ENCODE measurements at regions not wholly inside any gene's neighbourhood (a gene's known extent, or its start where the extent isn't known, plus 50 kb on each side); places are given as distances from the start of the nearest gene placed in this dataset.
A peak's percentile ranks its signal among the peaks of the same experiment; 100 is the strongest.

DNA sequence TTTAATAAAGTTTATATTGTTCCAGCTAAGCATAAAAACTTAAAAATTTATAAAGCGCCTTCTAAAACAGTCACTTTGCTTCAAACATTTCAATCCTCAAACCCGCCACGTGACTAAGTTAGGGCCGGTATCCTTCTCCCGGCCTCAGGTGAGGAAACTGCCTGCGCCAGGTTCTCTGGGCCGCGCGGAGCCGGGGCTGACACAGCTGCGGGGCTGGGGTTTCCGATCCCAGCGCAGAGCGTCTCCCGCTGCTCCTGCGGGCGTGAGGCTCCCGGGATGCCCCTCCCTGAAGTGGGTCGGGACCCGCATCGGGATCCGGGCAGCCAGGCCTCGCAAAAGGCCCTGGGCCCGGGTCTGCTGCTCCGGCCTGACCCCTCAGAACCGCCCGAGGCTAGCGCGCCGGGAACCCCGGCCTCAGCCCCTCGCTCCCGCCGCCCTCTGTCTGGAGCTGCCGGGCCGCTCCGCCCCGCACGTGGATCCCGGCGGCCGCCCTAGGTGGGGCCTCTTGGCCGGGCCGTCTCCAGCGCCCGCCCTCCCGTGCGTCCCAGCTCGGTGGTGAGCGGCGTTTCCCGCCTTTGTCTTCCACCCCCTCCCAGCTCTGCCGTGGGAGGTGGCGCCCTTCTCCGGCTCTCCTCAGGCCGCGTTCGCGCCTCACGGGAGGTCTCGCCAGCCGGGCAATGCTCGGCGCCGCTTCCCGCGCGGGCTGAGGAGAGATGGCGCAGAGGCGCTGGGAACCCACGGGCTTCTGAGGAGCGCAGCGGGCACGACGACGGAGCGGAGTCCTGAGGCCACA is 267.9 kb downstream of the DLL1 start:
- TF ChIP-seq, protein P1, sequence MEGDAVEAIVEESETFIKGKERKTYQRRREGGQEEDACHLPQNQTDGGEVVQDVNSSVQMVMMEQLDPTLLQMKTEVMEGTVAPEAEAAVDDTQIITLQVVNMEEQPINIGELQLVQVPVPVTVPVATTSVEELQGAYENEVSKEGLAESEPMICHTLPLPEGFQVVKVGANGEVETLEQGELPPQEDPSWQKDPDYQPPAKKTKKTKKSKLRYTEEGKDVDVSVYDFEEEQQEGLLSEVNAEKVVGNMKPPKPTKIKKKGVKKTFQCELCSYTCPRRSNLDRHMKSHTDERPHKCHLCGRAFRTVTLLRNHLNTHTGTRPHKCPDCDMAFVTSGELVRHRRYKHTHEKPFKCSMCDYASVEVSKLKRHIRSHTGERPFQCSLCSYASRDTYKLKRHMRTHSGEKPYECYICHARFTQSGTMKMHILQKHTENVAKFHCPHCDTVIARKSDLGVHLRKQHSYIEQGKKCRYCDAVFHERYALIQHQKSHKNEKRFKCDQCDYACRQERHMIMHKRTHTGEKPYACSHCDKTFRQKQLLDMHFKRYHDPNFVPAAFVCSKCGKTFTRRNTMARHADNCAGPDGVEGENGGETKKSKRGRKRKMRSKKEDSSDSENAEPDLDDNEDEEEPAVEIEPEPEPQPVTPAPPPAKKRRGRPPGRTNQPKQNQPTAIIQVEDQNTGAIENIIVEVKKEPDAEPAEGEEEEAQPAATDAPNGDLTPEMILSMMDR (IDR thresholded peaks at IDR 0.05), result no peak
- intact Hi-C loops (cut with DNase I), result no loop called here
- H3K4me1 ChIP-seq, result no peaks in the 10 kb centered on the region
- H3K9me3 ChIP-seq, result no peaks in the 10 kb centered on the region
- H3K4me3 ChIP-seq, result peak overlapping the region; percentile 33
- peak; percentile 67 for DNase-seq
- peak; percentile 23 for ATAC-seq
- no peaks in the 10 kb centered on the region for H3K36me3 ChIP-seq
- peaks cover 18% of the 10 kb centered on the region for H3K27me3 ChIP-seq
- peak overlapping the region; percentile 37 for H3K27ac ChIP-seq

DNA sequence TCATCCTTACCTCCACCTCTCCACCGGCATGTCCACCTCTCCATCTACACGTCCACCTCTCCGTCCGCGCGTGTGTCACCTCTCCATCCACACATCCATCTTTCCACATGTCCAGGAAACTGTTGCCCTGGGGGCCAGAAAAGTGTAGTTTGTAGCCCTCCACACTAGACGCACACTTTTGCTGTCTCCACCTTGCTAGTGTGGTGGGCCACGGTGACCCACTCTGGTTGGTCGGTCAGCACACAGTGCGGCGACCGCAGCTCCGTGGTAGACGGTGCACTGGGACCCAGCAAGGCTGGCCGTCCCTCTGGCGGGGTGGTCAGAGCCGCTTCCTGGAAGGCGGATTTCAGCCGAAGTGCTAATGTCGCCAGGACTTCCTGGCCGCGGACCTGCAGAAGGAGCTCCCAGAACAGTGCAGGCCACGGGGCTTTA is 268.6 kb downstream of the DLL1 start:
- ATAC-seq, result no peak
- TF ChIP-seq, protein P1 (IDR thresholded peaks at IDR 0.05), result no peak
- no peaks in the 10 kb centered on the region for H3K9me3 ChIP-seq
- no peaks in the 10 kb centered on the region for H3K4me1 ChIP-seq
- no peak overlapping the region for H3K4me3 ChIP-seq
- no peaks in the 10 kb centered on the region for H3K36me3 ChIP-seq
- intact Hi-C loops (cut with DNase I), result no loop called here
- peaks cover 18% of the 10 kb centered on the region for H3K27me3 ChIP-seq
- peak; percentile 57 for DNase-seq
- no peak overlapping the region for H3K27ac ChIP-seq

DNA sequence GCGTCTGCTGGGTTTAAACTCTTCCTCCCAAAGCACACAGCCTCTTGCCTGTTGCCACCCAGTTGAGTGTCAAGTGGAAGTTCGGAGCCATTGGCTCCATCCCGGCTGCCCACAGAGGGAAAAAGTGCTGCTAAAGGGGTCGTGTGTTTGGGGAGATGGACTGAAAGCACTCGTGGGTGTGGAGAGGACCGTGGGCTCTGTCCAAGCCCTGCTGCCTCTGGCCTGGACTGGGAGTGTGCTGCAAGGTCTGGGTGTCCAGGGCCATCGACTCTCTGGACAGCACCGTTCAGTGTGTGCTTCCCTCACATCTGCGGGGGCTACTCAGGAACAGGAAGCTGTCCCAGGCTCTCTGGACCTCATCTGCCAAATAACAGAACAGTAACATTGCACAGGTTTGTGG is 269.3 kb downstream of the DLL1 start:
- no peak overlapping the region for H3K4me3 ChIP-seq
- peaks cover 18% of the 10 kb centered on the region for H3K27me3 ChIP-seq
- TF ChIP-seq, protein P1 (IDR thresholded peaks at IDR 0.05), result no peak
- no peaks in the 10 kb centered on the region for H3K4me1 ChIP-seq
- no peaks in the 10 kb centered on the region for H3K9me3 ChIP-seq
- no peak overlapping the region for H3K27ac ChIP-seq
- DNase-seq (no peak), ATAC-seq (no peak)
- intact Hi-C loops (cut with DNase I), result no loop called here
- H3K36me3 ChIP-seq, result no peaks in the 10 kb centered on the region

DNA sequence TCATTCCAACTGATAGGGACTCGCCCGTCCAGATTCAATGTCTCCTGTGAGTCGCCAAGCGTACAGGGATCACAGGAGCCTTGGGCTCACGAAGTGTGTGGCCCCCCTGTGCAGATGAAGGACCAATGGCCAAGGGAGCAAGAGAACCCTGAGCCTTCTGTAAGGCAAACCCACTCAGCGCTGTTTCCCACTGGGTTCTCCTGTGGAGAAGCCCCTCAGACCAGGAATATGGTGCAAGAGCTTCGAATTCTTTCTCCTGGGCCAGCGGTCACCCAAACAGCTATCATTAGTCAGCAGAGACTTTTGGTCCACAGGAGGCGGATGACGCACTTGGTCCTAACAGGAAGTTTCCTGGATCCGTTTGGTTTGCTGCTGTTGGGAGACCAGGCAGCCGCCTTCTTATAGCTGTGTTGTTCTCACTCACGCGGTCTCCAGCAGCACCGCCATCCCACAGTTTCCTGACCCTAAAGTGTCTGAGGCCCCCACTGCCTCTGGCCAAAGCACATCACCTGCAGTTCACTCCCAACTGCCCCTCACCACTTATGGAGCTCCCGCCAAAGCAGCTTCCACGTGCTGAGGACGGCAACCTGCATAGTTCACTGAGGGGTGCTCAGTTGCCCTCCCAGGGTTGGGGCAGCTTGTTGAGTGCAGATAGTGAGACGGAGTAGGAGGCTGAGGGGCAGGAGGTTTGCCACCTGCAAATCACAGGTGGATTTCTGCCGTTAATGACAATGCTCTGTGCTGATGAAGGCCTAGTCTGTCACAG is 268.6 kb downstream of the ERMARD start:
- ATAC-seq (no peak), DNase-seq (no peak)
- peaks cover 29% of the 10 kb centered on the region for H3K27me3 ChIP-seq
- no peaks in the 10 kb centered on the region for H3K36me3 ChIP-seq
- no peaks in the 10 kb centered on the region for H3K4me1 ChIP-seq
- H3K27ac ChIP-seq, result no peak overlapping the region
- intact Hi-C loops (cut with DNase I), result no loop called here
- no peak overlapping the region for H3K4me3 ChIP-seq
- no peaks in the 10 kb centered on the region for H3K9me3 ChIP-seq
- TF ChIP-seq, protein P1 (IDR thresholded peaks at IDR 0.05), result no peak

DNA sequence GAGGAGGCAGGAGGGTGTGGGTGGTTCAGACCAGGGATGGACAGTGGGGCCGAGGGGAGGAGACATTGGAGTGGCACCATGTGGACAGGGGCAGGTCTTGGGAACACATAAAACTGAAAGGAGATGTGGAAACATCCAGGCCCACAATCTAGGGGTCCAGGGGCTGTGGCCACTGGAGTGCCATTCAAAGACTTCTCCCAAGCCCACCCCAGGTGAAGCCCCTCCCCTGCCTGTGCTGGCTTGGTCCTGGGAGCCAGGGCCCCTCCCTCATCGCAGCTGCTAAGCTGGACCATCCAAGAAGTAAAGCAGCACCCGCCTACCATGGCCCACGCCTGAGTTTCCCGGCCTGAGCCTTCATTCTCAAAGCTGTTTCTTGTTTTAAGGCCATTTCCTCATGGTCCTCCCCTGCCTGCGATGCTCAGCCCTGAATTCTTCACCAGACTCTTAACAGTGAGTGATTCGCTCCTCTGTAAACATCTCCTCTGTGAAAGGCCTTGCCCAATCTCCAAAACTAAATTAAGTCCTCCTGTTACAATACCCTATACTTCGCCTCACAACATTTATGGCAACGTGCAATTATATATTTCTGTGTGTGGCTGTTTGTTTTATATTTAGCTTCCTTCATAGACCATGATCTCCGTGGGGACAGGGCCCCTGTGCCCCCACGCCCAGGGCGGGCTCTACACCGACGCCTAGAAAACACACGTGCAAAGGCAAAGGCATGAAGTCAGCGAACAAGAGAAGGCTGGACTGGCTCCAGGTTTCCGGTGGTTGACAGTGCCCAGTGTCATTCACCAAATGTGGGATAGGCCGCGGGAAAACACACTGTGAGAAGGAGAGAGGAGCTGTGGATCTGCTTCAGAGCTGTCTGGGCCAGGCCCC is 267.8 kb downstream of the ERMARD start:
- ATAC-seq (no peak), DNase-seq (no peak)
- Histone ChIP-seq H3K27ac (no peak overlapping the region), H3K36me3 (no peaks in the 10 kb centered on the region), H3K9me3 (no peaks in the 10 kb centered on the region), H3K4me3 (no peak overlapping the region), H3K4me1 (no peaks in the 10 kb centered on the region), H3K27me3 (peaks cover 29% of the 10 kb centered on the region)
- intact Hi-C loops (cut with DNase I), result no loop called here
- TF ChIP-seq, protein P1 (IDR thresholded peaks at IDR 0.05), result no peak

Measured in upper lobe of right lung (tissue), 1 donor.